Activated naive CD8-positive, alpha-beta T cell treated with anti-CD3 and anti-CD28 coated beads, Interleukin-2, amount 50 U/mL, for 16 hours (primary cell): ENCODE measurements at regions not wholly inside any gene's neighbourhood (a gene's known extent, or its start where the extent isn't known, plus 50 kb on each side); places are given as distances from the start of the nearest gene placed in this dataset.

Experiments used
- DNase-seq: peaks from one replicate; pipeline ENCODE4 v3.0.0-alpha.2; 2020; ENCODE audit warnings: low read depth, low spot score

- DNase-seq, result no peak
Measured at GRCh38 chr19:28244966-28245365, 968.0 kb downstream of the UQCRFS1 start.

GRCh38 chr19:28242317-28242927, 970.5 kb downstream of the UQCRFS1 start:
- no peak for DNase-seq

DNA sequence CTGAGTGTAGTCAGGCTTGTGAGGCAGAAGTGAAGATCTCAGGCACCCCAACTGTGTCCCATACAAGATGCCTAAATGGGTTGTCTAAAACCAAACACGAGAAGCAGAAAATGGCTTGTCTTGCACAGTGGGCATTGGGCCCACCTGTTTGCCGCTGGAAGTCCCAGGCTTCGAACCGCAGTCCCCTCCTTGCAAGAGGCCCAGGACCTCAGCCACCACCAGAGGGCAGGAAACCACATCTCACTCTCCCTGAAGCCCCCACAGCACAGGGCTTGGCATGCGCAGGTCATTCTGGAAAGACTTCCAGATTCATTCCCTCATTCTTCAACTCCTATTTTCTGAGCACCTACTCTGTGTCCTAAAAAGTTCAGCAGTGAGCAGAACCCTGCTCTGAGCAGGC, 973.7 kb downstream of the UQCRFS1 start:
- DNase-seq, result no peak

DNA sequence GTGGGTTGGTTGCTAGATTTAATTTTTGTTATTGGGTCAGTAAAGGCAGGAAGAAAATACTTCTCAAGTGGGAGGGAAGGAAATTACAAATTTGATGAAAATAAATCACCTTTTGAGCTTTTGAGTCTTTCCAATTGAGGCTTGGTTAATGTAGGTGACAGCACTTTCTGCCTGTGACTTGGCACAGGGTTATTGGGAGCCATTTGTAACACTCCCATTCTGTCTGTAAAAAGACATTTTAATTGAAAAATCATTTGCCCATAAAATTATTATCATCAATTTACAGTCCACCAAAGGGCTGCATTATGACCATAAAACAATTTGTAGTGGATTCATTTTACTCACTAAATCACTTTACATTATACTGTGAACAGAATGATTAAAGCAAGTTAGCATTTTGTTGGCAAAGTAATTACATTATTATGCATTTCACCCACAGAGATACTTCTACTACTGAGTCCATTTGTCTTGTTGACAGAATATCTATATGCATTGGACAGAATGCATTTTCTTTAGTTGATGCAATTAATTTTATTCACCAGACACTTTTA, 974.6 kb downstream of the UQCRFS1 start:
- no peak for DNase-seq

DNA sequence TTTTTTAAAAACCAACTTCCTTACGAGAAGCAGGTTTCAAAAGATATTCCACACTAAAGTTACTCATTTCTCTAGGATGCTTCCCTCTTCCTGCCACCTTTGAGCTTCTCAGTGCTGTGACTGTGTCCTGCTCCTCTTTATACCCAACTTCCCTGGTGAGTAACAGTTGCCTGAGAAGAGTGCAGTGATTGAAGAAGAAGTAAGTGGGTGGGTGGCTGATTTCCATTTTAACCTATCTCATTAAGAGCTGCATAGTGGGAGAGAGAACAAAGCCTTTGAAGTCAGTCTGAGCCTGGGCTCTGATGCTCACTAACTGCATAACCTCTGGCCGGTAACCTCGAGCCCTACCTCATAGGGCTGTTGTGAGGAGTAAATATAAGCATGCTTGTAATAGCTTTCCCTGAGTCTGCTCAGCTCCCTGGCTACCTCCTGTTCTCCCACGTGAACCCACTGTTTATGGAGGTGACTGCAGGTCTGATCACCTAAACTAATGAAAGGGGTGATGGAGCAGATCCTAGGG, 977.3 kb downstream of the UQCRFS1 start:
- DNase-seq, result no peak

DNA sequence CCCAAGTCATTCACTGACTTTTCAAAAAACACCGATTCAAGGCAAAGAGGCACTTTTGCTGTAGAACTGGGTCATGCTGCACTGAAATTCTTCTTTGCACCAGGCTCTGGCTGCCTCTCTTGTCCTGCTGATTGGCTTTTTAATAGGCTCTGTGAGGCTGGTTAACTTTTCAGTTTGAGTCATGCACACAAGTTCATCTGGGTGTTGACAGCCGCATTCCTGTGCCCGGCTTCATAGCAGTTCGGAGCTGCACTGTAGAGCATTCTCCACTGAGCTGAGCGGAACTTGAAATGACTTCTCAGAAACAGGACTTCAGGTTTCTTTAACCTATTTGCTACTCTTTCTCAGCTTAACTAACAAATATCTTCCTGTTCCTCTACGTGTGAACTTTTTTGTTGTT, 978.3 kb downstream of the UQCRFS1 start:
- no peak for DNase-seq

- no peak for DNase-seq
Measured at GRCh38 chr19:28228854-28229253, 984.1 kb downstream of the UQCRFS1 start.

GRCh38 chr19:28224441-28224840, 988.5 kb downstream of the UQCRFS1 start:
- DNase-seq, result no peak

DNA sequence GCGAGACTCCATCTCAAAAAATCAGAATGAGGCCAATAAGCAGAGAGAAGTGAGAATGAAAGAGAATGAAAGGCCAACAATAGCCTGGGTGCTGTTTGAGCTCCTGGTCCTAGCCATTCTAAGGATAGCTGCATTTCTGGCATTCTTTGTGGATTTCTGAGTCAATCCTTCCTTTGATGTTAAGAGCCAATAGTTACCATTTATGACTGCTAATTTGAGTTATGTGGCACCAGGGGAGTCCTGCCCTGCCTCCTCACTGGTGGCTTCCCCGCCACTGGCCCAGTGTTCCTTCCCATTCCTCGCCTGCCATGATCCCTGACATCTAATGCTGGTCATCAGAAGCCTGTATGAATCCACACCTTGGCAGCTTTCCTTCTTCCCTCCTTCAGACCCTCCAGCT, 991.2 kb downstream of the UQCRFS1 start:
- no peak for DNase-seq

DNA sequence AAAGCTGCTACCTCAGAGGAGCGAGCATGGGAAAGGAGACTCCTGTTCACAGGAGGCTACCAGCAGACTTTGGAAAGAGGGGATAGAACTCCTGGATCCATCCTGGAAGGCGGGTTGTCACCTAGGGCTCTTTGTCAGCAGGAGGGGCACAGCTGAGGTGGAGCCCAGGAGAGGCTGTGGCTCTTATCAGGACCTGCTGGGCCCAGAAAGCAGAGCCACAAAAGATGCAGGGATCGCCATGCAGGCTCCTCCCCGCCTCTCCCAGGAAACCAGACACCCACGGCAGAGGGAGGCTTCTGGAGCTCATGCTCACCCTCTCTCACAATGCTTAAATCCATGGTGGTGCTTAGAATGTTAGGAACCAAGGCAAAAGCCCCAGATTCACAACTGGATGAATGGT, 994.2 kb downstream of the UQCRFS1 start:
- no peak for DNase-seq

- no peak for DNase-seq
Measured at GRCh38 chr19:28217022-28217421, 995.9 kb downstream of the UQCRFS1 start.

GRCh38 chr19:28213470-28214082, 999.4 kb downstream of the UQCRFS1 start:
- no peak for DNase-seq

DNA sequence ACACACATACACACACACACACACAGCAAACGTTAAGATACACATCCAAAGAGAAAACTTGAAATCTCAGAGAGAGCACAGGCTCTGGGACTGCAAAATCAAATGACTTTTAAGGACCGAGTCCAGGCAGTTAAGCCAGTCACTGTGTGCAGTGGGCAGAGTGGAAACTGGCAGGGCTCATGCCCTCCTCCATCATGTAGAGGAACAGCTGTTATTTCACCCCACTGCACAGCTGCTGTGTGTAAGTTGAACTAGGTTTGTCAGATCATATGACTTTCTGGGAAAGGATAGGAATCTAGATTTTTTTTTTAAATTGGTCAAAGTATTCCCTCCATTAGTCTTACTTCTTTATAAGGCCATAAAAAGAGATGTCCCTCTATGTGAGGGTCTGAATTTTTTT, 1002.1 kb downstream of the UQCRFS1 start:
- no peak for DNase-seq

DNA sequence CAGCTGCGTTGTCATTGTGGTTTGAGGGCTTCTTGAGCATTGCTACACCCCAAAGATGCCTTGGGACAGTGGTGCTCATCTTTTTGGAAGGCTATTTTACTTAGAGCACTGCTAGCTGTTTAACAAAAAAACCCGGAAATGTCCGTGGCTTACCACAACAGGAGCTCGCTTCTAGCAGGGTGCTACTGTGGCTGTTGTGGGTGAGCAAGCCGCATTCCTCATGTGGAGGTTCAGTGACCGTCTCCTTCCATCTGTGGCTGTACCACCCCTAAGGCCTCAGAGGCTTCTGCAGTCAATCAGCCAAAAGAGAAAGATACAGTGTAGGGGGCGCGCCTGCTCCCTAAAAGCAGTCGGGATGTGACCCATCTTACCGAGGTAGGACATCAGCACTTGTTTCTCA, 1004.2 kb downstream of the UQCRFS1 start:
- no peak for DNase-seq

DNA sequence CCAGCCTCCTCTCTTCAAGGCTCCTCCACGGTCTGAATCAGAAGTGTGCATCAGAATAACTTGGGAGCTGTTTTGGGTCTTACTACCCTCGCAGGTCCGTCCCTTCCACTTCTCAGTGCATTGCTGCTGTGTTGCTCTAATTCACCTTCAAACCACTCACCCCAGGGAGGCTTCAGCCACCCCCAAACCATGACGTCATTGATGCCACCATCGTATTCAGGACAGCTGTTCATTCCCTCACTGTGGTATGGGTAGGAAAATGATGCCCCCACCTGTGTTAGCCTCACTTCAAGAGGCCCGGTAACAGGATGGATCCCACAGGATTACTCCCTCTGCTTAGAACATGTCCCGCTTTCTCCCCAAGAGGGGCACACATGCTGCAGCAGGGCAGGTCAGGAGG, 1005.7 kb downstream of the UQCRFS1 start:
- DNase-seq, result no peak

- DNase-seq, result no peak
Measured at GRCh38 chr19:28201462-28201943, 1011.4 kb downstream of the UQCRFS1 start.

- no peak for DNase-seq
Measured at GRCh38 chr19:28199323-28199722, 1013.6 kb downstream of the UQCRFS1 start.

GRCh38 chr19:28196961-28197360, 1016.0 kb downstream of the UQCRFS1 start:
- DNase-seq, result no peak

- DNase-seq, result no peak
Measured at GRCh38 chr19:28196101-28196500, 1016.9 kb downstream of the UQCRFS1 start.

DNA sequence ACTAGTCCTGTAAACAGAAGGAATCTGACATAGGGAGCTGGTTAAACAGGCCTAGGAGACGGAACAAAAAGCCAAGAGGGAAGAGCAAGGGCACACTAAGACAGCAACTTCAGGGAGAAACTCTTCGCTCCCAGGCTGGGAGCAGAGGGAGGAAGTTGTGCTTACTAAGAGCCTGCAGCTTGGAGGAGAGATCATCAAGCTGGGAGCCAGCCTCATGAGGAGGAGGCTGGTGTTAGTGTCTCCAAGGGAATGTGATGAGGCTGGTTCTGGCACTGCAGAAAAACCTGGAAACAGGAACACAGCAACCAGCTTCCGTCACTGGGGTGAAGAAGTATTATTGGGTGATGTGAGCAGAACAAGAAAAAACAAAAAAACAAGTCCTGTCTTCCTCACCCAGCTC, 1027.3 kb downstream of the UQCRFS1 start:
- DNase-seq, result no peak

DNA sequence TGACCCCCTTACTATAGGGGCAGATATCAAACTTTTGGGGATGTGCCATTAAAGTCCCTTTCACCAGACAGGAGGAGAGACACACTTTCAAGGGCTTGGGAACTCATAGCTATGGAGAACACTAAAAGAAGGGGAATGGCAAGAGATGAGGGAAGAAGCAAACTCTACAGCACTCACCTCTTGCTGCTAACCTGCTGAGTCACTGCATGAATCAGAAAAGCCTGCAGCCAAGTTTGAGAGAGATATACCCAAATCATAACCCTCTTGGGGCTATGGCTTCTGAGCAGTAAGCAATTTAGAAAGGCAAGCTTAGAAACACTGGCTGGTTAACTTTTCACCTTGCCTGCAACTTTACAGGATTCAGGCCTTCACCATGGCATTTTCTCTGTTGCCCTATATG, 1028.0 kb downstream of the UQCRFS1 start:
- DNase-seq, result no peak

GRCh38 chr19:28176193-28176592, 1036.8 kb downstream of the UQCRFS1 start:
- no peak for DNase-seq

- no peak for DNase-seq
Measured at GRCh38 chr19:28171983-28172382, 1041.0 kb downstream of the UQCRFS1 start.
